ENCODE measurements at regions not wholly inside any gene's neighbourhood (a gene's known extent, or its start where the extent isn't known, plus 50 kb on each side); places are given as distances from the start of the nearest gene placed in this dataset.

- no peak for TF ChIP-seq ZNF507 (tag; conservative IDR thresholded peaks at IDR 0.05)
- TF ChIP-seq MAX (CRISPR knock-in tag; IDR thresholded peaks at IDR 0.05): no peak
- TF ChIP-seq HSF4 (CRISPR knock-in tag; IDR thresholded peaks at IDR 0.05; ENCODE audit: borderline replicate concordance): no peak
- TF ChIP-seq ZNF140 (CRISPR knock-in tag; IDR thresholded peaks at IDR 0.05): no peak
- no peak for TF ChIP-seq ELF4 (CRISPR knock-in tag; IDR thresholded peaks at IDR 0.05)
- TF ChIP-seq ZNF174 (CRISPR knock-in tag; IDR thresholded peaks at IDR 0.05): no peak
- no peak for TF ChIP-seq HDAC3 (IDR thresholded peaks at IDR 0.05; ENCODE audit: borderline replicate concordance, partially characterized antibody)
- no peak for TF ChIP-seq OTX1 (CRISPR knock-in tag; IDR thresholded peaks at IDR 0.05)
- TF ChIP-seq PRMT5 (CRISPR knock-in tag; IDR thresholded peaks at IDR 0.05): no peak
- TF ChIP-seq NRF1 (conservative IDR thresholded peaks at IDR 0.05 in 1 of 2, IDR thresholded peaks at IDR 0.05 in 1 of 2): no peak
Observed at GRCh38 chr5:2817031-2817603, 65.6 kb upstream of the IRX2 start (continued).

- Histone ChIP-seq H3K9me1 (ENCODE audit: control insufficient read depth, insufficient read depth, low read length) (peaks cover 3% of the 10 kb centered on the region), H3K27ac (ENCODE audit: extremely low read depth, low read depth, low read length) (no peak overlapping the region), H2AFZ (ENCODE audit: low read depth, low read length) (no peak overlapping the region), H3K9ac (ENCODE audit: insufficient read depth in 1 of 2, low read depth in 2 of 2, low read length in 2 of 2) (no peak overlapping the region), H4K20me1 (replicated peaks; ENCODE audit: control insufficient read depth, insufficient read depth, low read length) (no peaks in the 10 kb centered on the region; the same call in 1 of the 2 replicates), H3K4me3 (no peak overlapping the region), H3K9me3 (replicated peaks; ENCODE audit: control insufficient read depth, insufficient read depth, low read depth, low read length) (no peaks in the 10 kb centered on the region), H3K79me2 (ENCODE audit: control insufficient read depth, insufficient read depth, low read length) (no peaks in the 10 kb centered on the region), H3K4me2 (ENCODE audit: insufficient read depth, low read length) (no peak overlapping the region), H3K4me1 (replicated peaks in 1 of 2; ENCODE audit: control insufficient read depth in 2 of 2, insufficient read depth in 2 of 2, low read length in 2 of 2) (no peaks in the 10 kb centered on the region), H3K36me3 (ENCODE audit: control insufficient read depth, insufficient read depth, low read length) (no peaks in the 10 kb centered on the region), H3K27me3 (ENCODE audit: control insufficient read depth in 2 of 2, insufficient read depth in 2 of 2, low read length in 2 of 2) (peaks cover 2 to 19% of the 10 kb centered on the region in 2 experiments; a peak in 3 of 5 replicates)
- CTCF ChIA-PET (ENCODE audit: low intra/inter-chr PET ratio): no interaction called here
- 0% methylated on average over 9 of the region's 9 CpGs for WGBS (ENCODE audit: insufficient coverage, low coverage, missing lambda C conversion rate)
- DNase-seq (ENCODE audit: extremely low read depth in 1 of 4, low spot score in 3 of 4): no peak
- POLR2A ChIA-PET: no interaction called here
- BruUV-seq (replicated peaks): no TSS peak
- intact Hi-C loops (cut with micrococcal nuclease): no loop called here
- no peak for ATAC-seq
- in situ Hi-C loops (cut with MboI): no loop called here
- no peak for FAIRE-seq
- TF ChIP-seq NR2C1 (IDR thresholded peaks at IDR 0.05): no peak
- no peak for TF ChIP-seq NR2C1 (tag; IDR thresholded peaks at IDR 0.05)
- no peak for TF ChIP-seq RHOXF2B (CRISPR knock-in tag; conservative IDR thresholded peaks at IDR 0.05)
- no peak for TF ChIP-seq SPI1 (IDR thresholded peaks at IDR 0.05; ENCODE audit: borderline replicate concordance, low read depth, low read length)
- TF ChIP-seq CXXC5 (CRISPR knock-in tag; IDR thresholded peaks at IDR 0.05): no peak
- no peak for TF ChIP-seq TBP (optimal IDR thresholded peaks at IDR 0.05; ENCODE audit: low read depth, low read length)
Observed at GRCh38 chr5:2813678-2814077, 62.2 kb upstream of the IRX2 start.
